Heart left ventricle (tissue), 16 donors: ENCODE measurements at regions not wholly inside any gene's neighbourhood (a gene's known extent, or its start where the extent isn't known, plus 50 kb on each side); places are given as distances from the start of the nearest gene placed in this dataset.
"Not testable (repeated sequence)": the region's sequence is repeated elsewhere in the genome, so short reads cannot be mapped to it uniquely, and the experiment has no call there.

Source experiments
- ATAC-seq, 4 donors: fragments of 200-7000 bp; cut with Tn5 transposase; one replicate each; pipeline ENCODE4 v1.9.1; 2020 to 2022; ENCODE audit warnings: moderate library complexity in 4 of 4, mild to moderate bottlenecking in 3 of 4, moderate number of reproducible peaks in 1 of 4
- DNase-seq, 5 donors: peaks; one replicate each; pipeline ENCODE4 v3.0.0-alpha.2; 2020
- H3K27ac ChIP-seq, 12 donors: fragments of 200-600 bp; sonication (generic) in 4 of 12; one replicate each; pipeline versions ENCODE4 v1.5.0 to v1.8.0; 2016 to 2022; ENCODE audit warnings: mild to moderate bottlenecking in 2 of 12
- H3K27me3 ChIP-seq, 9 donors: fragments of 200-600 bp; sonication (generic) in 2 of 9; one replicate each; pipeline versions ENCODE4 v1.5.1 to v1.8.0; 2016 to 2022; ENCODE audit warnings: mild to moderate bottlenecking in 3 of 9
- H3K36me3 ChIP-seq, 9 donors: fragments of 200-600 bp; sonication (generic) in 2 of 9; one replicate each; pipeline versions ENCODE4 v1.5.0 to v1.8.0; 2018 to 2022; ENCODE audit warnings: mild to moderate bottlenecking in 2 of 9
- H3K4me1 ChIP-seq, 12 donors: fragments of 200-600 bp; sonication (generic) in 4 of 12; one replicate each; pipeline versions ENCODE4 v1.5.0 to v1.8.0; 2016 to 2022; ENCODE audit warnings: mild to moderate bottlenecking in 3 of 12
- H3K4me3 ChIP-seq, 12 donors: fragments of 200-600 bp; sonication (generic) in 4 of 12; one replicate each; pipeline versions ENCODE4 v1.5.0 to v1.8.0; 2017 to 2022; ENCODE audit warnings: mild to moderate bottlenecking in 9 of 12, moderate library complexity in 4 of 12
- H3K9me3 ChIP-seq, 12 donors: fragments of 200-600 bp; sonication (generic) in 4 of 12; one replicate each; pipeline versions ENCODE4 v1.5.0 to v1.8.0; 2016 to 2022; ENCODE audit warnings: mild to moderate bottlenecking in 1 of 12
- POLR2A ChIP-seq, 2 donors: fragments of 450-650 bp; IDR thresholded peaks; one replicate each; pipeline ENCODE4 v1.6.1; 2017; ENCODE audit warnings: antibody characterized with exemption in 2 of 2, mild to moderate bottlenecking in 2 of 2, moderate library complexity in 2 of 2
- WGBS, 4 donors: extraction: QIAGEN DNeasy Blood & Tissue Kit in 2 of 4; methylation state at CpG; one replicate each; pipeline versions ENCODE4 v1.1.5 to v1.1.7; 2013 to 2018; 5-methylcytosine and 5-hydroxymethylcytosine counted together
- intact Hi-C, 10 donors: fragments of 100-400 bp; cut with DNase I; formaldehyde crosslinking; loops; one replicate each; pipeline versions ENCODE4 v1.11.1 to v1.14.2; 2022
- TF ChIP-seq, protein P1 (sequence below), 12 donors: fragments of 200-600 bp; sonication (generic) in 4 of 12; IDR thresholded peaks; one replicate each; pipeline versions ENCODE4 v1.5.0 to v1.8.0; 2018 to 2022; ENCODE audit warnings: antibody characterized with exemption in 12 of 12, mild to moderate bottlenecking in 5 of 12
- donor health status: ischemic (EF 13 %, LVEDD 7.1; RV severe dilation, severe dysfunction).
- donor health status: healthy with polysubstance abuse.
- donor health status: DM: no; HTN: yes; CAD: no.
- donor health status: DM: no; HTN: no; CAD: no.
- donor health status: ischemic (EF 25% LVEDD 6.9; RV normal size, moderate dysfunction).
- donor health status: ischemic (EF 25% LVEDD 5.7; RV mildly dilated, moderate dysfunction).
- donor health status: healthy.
- donor health status: DM: yes; HTN: yes; CAD: no.
- donor health status: ischemic (EF 35%, LVEDD 5.7; RV mildly dilated, moderate dysfunction).
- donor health status: nonischemic (EF 11% LVEDD 7.7; RV severe dilation, severe dysfunction).
- donor health status: DM: yes; HTN: yes; CAD: no.
- donor health status: PGD.
- donor health status: ischemic (EF 29% LVEDD 5.4; RV normal size, mild dysfunction).
- donor health status: nonischemic (EF 23%, LVEDD 6.1; RV moderate dilation, normal function).

DNA sequence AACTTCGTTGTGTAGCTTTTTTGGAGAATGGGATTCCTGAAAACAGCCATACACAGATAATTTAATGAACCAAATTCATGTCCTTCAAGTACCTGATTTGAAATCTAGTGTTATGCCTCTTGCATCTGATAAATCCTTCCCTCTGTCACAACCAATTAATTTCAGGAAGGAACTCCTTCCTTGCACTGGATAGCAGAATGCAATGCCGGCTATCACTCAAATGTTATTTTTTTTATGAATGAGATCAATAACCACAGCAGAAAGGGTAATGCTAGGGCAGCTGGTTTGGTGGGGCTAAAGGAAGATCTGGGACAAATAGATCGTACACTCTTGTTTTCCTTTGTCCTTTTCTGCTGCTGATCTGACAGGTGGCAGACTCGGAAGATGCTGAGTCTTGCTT lies 899.5 kb upstream of the GYPC start:
- no peak for TF ChIP-seq POLR2A (IDR thresholded peaks at IDR 0.05)
- TF ChIP-seq, protein P1, sequence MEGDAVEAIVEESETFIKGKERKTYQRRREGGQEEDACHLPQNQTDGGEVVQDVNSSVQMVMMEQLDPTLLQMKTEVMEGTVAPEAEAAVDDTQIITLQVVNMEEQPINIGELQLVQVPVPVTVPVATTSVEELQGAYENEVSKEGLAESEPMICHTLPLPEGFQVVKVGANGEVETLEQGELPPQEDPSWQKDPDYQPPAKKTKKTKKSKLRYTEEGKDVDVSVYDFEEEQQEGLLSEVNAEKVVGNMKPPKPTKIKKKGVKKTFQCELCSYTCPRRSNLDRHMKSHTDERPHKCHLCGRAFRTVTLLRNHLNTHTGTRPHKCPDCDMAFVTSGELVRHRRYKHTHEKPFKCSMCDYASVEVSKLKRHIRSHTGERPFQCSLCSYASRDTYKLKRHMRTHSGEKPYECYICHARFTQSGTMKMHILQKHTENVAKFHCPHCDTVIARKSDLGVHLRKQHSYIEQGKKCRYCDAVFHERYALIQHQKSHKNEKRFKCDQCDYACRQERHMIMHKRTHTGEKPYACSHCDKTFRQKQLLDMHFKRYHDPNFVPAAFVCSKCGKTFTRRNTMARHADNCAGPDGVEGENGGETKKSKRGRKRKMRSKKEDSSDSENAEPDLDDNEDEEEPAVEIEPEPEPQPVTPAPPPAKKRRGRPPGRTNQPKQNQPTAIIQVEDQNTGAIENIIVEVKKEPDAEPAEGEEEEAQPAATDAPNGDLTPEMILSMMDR (IDR thresholded peaks at IDR 0.05) = no peak
- no peaks in the 10 kb centered on the region for H3K27me3 ChIP-seq
- ATAC-seq (no peak), DNase-seq (no peak)
- WGBS, 4 donors = 70 to 82% (median 75%) methylated on average over 4 of the region's 4 CpGs
- no peaks in the 10 kb centered on the region for H3K4me1 ChIP-seq
- no peak overlapping the region for H3K27ac ChIP-seq
- no peak overlapping the region for H3K4me3 ChIP-seq
- no peaks in the 10 kb centered on the region for H3K36me3 ChIP-seq
- no peaks in the 10 kb centered on the region for H3K9me3 ChIP-seq
- intact Hi-C loops = no loop called here

DNA sequence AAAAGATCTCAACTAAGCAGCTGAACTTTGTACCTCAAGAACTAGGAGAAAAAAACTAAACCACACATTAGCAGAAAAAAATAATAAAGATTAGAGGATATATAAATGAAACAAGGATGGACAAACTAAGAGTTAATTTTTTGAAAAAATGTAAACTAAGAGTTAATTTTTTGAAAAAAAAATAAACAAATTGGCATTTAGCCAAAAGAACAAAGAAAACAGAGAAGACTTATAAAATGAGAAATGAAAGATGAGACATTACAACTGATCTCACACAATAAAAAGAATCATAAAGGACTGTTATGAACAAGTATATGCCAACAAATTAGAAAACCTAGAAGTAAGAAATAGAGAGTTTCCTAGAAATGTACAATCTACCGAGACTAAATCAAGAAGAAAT lies 859.2 kb upstream of the GYPC start:
- Histone ChIP-seq H3K27ac (no peak overlapping the region), H3K9me3 (peaks cover 0 to 34% (median 10%) of the 10 kb centered on the region in 12 donors), H3K4me3 (no peak overlapping the region), H3K27me3 (no peaks in the 10 kb centered on the region), H3K4me1 (no peaks in the 10 kb centered on the region), H3K36me3 (no peaks in the 10 kb centered on the region)
- TF ChIP-seq, protein P1 (IDR thresholded peaks at IDR 0.05) = no peak
- no peak for TF ChIP-seq POLR2A (IDR thresholded peaks at IDR 0.05)
- intact Hi-C loops = no loop called here
- DNase-seq (no peak), ATAC-seq (no peak)
- WGBS, 4 donors = 78 to 88% (median 82%) methylated on average over 1 of the region's 1 CpG

DNA sequence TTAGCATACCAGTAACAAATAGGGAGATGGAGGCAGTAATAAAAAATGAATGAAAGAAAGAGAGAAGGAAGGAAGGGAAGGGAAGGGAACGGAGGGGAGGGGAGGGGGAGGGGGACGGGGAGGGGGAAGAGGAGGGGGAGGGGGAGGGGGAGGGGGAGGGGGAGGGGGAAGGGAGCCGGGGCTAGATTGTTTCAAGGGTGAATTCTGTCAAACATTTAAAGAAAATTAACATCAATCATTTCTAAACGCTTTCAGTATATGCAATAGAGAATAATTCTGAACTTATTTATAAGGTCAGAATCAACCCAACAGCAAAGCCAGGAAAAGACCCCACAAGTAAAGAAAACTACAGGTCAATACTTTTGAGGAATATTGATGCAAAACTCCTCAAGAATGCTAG lies 858.8 kb upstream of the GYPC start:
- no peak overlapping the region for H3K27ac ChIP-seq
- TF ChIP-seq, protein P1 (IDR thresholded peaks at IDR 0.05) = no peak
- no peak for TF ChIP-seq POLR2A (IDR thresholded peaks at IDR 0.05)
- H3K4me3 ChIP-seq = no peak overlapping the region
- no peaks in the 10 kb centered on the region for H3K4me1 ChIP-seq
- intact Hi-C loops = no loop called here
- no peaks in the 10 kb centered on the region for H3K36me3 ChIP-seq
- no peak for DNase-seq
- 65 to 81% (median 75%) methylated on average over 2 to 4 of the region's 4 CpGs for WGBS, 4 donors
- H3K27me3 ChIP-seq = no peaks in the 10 kb centered on the region
- peaks cover 0 to 34% (median 11%) of the 10 kb centered on the region in 12 donors for H3K9me3 ChIP-seq
- no peak for ATAC-seq

DNA sequence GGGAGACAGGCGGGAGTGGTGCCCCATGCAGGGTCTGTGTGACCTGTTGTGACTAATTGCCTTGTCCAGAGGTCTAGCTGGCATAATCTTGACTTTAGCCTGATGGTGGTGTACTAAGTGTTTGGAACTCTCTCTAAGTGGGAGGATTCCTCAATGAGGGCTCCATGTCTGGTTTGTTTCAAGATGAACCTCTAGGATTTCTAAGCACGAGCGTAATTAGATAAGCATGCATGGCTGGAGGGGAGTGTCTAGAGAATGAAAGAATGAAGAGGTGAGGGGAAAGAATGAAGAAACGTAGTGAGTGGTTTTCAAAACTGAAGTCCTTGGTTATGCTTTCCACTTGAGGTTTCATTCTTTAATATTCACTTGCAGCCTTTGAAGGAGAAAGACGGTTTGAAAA lies 833.2 kb upstream of the GYPC start:
- Histone ChIP-seq H3K4me3 (no peak overlapping the region), H3K36me3 (no peaks in the 10 kb centered on the region), H3K27ac (no peak overlapping the region), H3K27me3 (no peaks in the 10 kb centered on the region), H3K4me1 (no peaks in the 10 kb centered on the region), H3K9me3 (peaks cover 0 to 5% (median 0%) of the 10 kb centered on the region in 12 donors)
- intact Hi-C loops = no loop called here
- no peak for ATAC-seq
- no peak for DNase-seq
- no peak for TF ChIP-seq POLR2A (IDR thresholded peaks at IDR 0.05)
- TF ChIP-seq, protein P1 (IDR thresholded peaks at IDR 0.05) = no peak
- 43 to 52% (median 50%) methylated on average over 5 of the region's 5 CpGs for WGBS, 4 donors

DNA sequence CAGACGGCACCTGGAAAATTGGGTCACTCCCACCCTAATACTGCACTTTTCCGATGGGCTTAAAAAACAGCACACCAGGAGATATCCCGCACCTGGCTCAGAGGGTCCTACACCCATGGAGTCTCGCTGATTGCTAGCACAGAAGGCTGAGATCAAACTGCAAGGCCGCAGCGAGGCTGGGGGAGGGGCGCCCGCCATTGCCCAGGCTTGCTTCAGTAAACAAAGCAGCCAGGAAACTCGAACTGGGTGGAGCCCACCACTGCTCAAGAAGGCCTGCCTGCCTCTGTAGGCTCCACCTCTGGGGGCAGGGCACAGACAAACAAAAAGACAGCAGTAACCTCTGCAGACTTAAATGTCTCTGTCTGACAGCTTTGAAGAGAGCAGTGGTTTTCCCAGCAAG lies 830.2 kb upstream of the GYPC start:
- intact Hi-C loops, H3K9me3 ChIP-seq, H3K27ac ChIP-seq, H3K4me3 ChIP-seq, H3K4me1 ChIP-seq, H3K36me3 ChIP-seq, DNase-seq, H3K27me3 ChIP-seq, ATAC-seq: not testable (repeated sequence)
- WGBS, 4 donors = 83 to 88% (median 87%) methylated on average over 3 to 9 of the region's 9 CpGs
